Renal pelvis (tissue), 1 donor: ENCODE measurements at regions not wholly inside any gene's neighbourhood (a gene's known extent, or its start where the extent isn't known, plus 50 kb on each side); places are given as distances from the start of the nearest gene placed in this dataset.
"Not testable (repeated sequence)": the region's sequence is repeated elsewhere in the genome, so short reads cannot be mapped to it uniquely, and the experiment has no call there.

Source experiments
- DNase-seq: peaks from one replicate; pipeline ENCODE4 v3.0.0-alpha.2; 2013

DNA sequence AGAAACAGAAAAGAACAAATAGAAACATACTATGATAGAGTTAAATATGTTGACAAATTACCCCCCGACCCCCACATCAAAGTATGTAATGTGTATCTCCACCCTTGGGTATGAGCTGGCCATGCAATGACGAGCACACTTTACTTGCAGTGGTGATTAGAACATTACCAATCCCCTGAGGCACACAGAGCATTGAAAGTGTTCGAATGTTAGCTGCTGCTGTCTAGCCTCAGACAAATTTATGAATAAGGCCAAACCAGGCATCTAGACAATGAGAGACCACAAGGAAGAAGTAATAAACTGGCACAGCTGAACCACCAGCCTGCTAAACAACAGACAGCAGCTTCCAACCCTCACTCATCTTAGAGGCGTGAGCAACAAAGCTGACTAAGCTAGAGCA, 380.5 kb downstream of the DSEL start:
- no peak for DNase-seq

DNA sequence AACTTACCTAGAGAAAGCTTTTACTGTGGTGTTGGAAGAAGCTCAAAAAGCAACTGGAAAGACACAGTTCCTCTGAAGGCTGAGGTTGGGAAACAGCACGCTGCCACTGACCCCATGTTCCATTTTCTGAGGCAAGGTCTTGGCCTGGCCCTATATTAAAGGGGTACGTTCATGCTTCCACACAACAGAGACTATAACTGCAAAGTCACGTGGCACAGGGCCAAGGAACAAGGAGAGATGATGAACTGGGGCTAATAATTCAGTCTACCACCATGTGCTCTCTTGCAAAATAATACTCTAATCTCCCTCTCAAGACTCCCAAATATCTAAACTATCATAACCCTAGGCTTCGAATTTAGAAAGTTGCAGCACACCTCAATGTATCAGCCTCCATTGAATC, 381.6 kb downstream of the DSEL start:
- DNase-seq, result no peak

DNA sequence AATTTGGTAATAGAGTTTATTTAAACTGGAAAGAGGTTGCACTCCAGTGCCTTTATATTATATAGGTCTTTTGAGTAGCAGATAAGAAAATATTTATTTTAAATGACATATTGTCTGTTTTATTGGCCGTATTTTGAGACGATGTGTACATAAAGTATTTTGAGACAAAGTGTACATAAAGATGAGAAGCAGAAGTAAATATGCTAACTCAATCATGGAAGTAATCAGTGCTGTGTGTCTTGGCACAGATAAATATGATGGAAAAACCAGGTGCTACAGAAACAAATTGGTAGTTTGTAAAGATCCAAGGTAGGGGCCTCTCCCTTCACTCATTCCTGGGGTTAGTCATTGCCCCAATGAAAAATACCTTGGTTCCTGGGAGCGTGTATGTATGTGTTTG, 382.9 kb downstream of the DSEL start:
- DNase-seq, result no peak

DNA sequence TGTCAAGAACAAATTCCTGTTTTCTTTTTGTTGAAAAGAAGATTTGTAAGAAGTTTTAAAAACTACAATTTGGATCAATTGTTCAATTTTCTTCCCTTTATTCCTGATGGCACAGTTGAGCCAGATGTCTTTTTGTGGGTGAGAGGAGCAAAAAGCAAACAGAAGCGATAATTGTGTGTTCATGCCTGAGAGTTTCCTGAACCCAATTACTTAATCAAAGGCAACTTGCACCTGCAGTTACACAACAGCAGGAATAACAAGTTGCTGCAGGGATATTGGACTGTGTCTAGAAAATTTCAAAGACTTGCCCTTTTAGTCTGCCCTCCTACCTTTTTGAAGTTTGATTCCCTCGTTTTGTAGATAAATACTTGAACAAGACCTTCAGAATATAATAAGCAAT, 383.6 kb downstream of the DSEL start:
- no peak for DNase-seq

DNA sequence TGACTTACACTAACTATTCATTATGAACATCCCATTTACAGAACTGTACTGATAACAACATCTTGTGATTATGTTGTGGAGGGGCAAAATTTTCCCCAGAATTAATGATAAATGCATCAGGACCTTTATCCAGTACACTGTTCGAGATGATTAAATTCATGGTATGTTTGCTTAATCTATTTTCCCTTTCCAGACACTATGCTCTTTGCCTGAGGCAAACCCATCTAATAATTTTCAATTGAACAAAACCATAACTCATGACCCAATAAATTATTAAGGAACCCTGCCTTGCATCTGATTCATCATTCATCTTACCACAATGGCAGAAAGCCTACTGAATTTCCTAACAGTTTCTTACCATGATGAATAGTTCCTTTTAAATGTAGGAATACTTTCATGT, 385.0 kb downstream of the DSEL start:
- no peak for DNase-seq

DNA sequence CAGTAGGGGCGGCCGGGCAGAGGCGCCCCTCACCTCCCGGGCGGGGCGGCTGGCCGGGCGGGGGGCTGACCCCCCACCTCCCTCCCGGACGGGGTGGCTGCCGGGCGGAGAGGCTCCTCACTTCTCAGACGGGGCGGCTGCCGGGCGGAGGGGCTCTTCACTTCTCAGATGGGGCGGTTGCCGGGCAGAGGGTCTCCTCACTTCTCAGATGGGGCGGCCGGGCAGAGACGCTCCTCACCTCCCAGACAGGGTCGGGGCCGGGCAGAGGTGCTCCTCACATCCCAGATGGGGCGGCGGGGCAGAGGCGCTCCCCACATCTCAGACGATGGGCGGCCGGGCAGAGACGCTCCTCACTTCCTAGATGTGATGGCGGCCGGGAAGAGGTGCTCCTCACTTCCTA, 389.8 kb downstream of the DSEL start:
- DNase-seq, result not testable (repeated sequence)

DNA sequence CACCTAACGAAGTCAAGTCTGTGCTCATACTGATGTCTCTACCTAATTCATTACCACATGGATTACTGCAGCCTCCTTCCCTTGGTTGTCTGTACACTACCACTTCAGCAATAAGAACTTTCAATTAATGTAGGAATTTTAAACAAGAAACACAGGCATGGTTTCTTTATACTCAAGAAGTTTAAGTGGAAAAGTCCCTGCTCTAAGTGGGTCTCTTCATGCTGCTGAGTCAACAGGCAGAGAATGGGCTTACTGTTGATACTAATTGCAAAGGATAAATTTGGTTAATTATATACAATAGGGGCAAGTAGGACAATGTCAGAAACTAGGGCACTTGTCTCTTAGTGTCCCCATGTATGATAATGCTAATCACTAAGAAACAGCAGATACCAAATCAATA, 392.6 kb downstream of the DSEL start:
- DNase-seq, result no peak

DNA sequence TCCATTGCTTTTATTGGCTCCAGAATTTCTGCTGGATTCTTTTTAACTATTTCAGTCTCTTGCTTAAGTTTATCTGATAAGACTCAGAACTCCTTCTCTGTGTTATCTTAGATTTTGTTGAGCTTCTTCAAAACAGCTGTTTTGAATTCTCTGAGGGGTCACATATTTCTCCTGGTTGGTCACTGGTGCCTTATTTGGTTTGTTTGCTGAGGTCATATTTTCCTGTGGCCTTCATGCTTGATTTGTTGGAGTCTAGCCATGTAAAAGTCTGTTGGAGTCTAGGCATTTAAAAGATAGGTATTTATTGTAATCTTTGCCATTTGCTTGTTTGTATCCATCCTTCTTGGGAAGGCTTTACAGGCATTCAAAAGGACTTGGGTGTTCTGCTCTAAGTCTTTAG, 398.7 kb downstream of the DSEL start:
- DNase-seq, result no peak

DNA sequence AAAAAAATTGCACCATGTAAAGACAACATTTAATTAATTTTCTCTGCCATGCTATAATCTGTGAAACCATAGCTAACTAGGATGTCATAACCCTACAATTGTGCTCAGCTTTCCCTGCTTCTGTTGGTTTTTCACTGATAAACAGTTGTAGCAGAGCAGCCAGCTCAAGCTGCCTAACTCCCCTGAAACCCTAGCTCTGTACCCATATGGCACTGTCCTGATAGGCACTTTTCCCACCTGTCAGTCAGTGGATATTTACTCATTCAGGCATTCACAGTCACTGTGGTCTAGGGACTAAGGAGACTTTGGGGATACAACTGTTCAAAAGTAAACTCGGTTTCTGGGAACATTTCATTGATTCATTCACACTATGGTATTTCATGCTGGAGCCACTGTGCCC, 407.0 kb downstream of the DSEL start:
- no peak for DNase-seq

DNA sequence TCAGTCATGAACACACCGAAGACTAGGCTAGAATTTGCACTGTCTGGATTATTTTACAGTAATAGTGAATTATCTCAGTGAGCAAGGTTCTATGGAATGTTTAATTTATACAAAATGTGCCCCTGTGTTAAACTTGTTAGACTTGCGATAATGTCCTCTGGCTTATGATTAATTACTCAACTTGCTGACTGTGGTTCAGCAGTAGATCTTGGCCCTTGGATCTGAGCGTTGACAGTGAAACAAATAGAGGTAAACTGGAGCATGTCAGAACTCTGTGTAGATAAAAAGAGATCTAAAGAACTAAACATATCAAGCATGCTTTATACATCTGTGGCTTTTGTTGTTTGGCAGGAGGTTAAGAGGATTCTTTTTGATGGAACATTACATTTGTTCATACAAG, 407.6 kb downstream of the DSEL start:
- no peak for DNase-seq

DNA sequence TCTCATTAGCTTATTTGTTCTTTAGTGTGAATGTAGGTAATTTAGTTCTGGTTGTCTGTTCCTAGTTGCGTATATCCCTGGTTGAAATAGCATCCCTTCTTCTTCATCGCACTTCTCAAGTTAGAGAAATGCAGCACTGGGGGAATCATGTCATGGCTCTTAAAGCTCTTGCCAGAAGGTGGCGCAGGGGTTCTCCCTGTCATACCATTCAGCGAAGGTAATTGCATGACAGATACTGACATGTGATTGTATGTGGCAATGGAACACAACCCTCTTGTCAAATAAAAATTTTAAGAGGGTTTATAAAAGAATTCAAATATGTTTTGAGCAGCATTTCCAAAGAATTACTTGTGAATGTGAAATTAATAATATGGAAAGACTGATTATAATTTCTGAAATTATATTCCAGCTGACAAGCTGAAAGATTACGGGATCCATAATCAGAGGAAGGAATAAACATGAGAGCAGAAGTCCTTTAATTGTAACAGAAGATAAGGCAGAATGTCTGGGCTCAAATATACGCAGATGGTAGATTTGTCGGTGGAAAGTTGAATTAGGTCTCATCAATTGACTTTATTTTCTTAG, 411.7 kb downstream of the DSEL start:
- peak; percentile 41 for DNase-seq

DNA sequence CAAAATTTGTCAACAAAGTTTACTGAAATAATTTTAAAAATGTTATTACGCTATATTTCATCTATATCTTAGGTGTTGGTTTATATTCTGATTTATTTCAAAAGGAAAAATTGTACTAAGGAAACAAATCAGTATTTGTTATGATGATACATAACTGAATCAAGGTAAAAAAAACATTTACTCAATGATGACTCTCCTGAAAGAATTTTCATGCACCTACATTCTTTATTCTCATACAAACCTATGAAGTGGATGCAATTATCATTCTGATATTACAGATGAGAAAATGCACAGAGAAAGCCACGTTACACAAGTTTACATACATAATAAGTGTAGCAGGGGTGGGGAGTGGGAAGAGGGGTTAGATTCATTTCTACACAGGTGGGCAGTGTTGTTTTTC, 422.4 kb downstream of the DSEL start:
- no peak for DNase-seq

DNA sequence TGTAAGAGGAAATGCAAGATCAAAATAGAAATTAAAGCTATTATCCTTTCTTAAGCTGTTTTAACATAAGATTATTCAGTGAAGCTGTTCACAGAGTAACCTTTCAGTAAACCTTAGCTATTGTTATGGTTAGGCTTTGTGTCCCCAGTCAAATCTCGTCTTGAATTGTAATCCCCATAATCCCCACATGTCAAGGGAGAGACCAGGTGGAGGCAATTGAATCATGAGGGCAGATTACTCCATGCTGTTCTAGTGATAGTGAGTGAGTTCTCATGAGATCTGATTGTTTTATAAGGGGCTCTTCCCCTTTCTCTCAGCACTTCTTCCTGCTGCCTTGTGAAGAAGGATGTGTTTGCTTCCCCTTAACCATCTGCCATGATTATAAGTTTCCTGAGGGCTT, 424.4 kb downstream of the DSEL start:
- DNase-seq, result no peak

DNA sequence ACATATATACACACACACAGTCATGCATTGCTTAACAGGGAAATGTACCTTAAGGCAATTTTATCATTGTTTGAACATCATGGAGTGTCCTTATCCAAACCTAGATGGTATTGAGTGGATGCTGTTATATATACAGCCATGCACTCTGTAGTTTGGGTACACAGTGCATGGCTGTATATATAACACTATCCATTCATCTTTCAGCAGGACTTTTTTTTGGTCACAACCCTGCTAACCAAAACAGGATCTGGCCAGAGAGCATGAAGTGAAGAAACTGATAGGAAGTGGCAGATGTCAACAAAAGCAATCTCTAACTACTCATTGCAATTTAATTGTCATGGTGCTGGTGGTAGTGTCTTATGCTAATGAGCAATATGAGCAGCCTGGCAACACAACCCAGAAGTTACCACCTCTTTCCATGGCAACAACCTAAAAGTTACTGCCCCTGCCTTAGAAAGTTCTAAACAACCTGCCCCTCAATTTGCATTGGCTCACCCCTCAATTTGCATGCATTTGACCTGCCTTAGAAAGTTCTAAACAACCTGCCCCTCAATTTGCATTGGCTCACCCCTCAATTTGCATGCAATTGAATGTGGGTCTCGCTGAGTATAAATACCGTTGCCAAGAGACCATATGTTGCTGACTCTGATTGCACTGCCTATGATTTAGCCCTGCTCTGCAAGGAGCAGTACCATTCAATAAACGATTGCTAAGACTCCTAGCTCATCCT, 434.9 kb downstream of the DSEL start:
- no peak for DNase-seq

DNA sequence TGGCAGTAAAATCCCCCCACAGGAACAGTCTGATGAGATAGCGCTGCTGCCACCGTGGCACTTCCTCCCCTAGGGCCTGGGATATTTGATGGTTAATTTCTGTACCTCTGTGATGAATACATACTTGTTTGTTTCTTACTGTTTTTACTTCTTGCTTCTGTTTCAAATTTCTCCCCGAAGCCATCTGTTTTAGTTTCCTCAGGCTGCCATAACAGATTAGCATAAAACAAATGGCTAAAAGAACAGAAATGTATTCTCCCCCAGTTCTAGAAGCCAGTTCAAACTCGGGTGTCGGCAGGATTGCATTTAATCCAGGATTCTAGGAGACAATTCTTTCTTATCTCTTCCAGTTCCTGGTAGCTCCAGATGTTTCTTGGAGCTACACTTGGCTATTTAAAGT, 435.9 kb downstream of the DSEL start:
- DNase-seq, result no peak

DNA sequence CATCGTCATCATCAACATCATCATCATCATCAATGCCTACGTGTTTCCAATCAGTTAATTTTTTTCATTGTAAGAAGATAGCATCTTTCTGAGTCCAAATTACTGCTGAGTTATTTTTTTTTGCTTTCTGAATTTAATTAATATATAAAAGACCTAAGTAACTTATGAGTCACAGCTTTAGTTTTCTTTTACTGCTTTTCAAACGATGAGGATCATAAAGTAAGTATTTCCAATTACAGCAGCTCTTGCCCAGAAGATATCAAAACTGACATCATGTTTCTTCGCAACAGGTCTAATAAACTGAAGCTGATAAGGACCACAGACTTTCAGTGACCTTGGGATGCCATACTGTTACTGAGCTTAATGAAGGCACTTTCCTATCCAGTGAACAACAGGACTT, 442.2 kb downstream of the DSEL start:
- no peak for DNase-seq

DNA sequence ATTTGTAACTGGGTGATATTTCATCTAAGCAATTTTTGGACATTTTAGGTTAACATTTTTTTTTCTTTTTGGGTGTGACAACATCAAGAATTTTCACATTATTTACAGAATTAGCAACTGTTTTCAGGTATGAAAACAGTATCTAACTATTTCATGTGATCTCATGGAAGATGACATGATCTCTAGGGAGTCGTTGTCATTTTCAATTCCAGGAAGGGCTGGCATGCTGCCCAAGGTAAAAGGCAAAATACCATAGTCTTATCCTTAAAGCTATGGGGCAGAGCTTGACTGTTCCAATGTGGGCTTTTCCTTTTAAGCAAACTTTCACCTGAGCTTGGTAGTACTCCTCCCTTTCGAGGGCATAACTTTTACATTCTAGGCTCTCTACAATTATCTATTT, 443.7 kb downstream of the DSEL start:
- no peak for DNase-seq

DNA sequence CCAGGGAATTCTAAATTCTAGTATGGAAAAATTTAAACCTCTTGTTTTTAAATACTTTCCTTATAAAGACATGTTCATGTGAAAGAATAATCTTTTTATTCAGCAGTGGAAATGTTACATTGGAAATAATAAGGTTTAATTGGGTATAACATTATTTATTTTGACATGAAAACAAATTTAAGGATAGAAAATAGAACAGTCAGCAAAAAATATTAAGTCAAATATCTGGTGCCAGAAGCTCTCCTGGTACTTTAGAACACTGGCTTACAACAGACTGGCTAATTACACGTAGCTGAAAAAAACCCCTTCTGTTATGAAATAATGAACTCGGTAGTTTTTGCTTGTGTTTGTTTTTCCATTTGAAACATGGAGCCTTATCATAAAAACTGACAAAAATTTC, 447.9 kb downstream of the DSEL start:
- no peak for DNase-seq

DNA sequence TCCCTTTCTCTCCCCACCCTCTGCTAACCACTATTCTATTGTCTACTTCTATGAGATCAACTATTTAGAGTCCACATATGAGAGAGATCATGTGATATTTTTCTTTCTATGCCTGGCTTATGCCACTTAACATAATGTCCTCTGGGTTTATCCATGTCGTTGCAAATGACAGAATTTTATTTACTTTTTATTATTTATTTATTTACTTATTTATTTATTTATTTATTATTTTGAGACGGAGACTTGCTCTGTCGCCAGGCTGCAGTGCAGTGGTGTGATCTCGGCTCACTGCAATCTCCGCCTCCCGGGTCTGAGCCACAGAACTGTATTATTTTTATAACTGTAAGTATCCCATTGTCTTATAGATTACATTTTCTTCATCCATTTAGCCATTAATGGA, 443.4 kb upstream of the CDH19 start:
- no peak for DNase-seq

DNA sequence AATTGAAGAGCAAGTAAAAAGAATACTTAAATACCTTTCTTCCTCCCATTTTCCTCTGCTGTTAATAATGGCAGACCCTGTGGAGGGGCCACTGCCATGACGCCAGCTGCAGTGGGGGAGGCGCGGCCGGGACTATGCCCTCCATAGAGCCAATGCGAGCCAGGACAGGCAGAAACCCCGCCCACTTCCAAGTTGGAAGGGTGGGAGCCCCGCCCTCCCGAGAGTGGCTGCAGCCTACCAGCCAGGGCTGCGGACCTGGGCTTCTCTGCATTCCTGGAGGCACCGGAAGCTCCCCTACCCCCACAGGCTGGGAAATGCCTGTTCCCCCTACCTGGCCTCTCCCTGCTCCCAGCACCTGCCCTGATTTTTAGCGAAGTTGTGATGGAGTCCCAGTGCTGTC, 439.4 kb upstream of the CDH19 start:
- no peak for DNase-seq

DNA sequence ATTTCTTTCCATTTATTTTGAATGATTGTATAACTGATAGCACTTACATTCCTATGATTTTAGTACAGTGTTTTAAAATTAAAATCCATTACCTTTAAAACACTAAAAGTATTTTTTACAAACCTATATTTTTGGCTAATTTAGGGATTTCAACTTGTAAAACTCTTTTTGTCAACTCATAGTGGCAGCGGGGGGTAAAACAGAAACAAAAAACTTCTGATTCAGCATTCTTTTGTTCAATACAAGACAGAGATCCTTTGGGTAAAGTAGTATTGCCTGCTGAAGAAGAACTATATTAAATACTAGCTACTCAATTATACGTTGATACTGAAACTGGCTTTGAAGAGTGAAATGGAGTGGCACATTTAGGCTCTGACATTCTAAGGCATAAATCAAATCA, 437.4 kb upstream of the CDH19 start:
- DNase-seq, result no peak

DNA sequence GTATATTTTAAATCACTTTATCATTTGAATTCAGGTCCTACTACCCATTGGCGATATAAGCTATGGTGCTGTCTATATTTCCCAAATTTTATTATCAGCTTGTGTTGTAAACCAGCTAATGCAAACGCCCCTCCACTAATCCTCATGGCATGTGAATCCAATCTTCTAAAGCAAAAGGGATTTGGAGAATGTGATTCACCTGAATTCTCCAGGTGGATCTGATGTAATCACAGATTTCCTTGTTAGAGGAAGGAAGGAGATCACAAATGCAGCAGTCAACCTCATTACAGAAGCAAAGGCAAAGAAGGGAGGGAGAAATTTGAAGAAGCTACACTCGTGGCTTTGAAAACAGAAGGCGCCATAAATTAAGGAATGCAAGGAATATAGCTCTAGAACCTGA, 431.1 kb upstream of the CDH19 start:
- DNase-seq, result no peak

DNA sequence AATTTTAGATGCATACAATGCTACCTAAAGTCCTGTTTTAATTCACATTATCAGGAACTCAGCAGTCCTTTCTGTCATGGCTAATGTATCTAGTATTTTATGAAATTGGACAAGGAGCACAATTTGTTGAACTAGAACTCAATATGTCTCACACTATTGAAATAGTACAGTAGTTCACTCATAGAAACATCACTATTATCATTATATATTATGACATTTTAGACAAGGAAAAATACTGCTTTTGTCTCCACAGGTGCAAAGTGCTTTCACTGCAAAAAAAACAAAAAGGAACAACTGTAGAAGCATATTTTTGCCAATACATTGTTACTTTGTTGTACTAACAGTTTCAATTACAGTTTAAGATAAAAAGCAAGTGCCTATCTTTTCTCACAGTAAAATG, 419.2 kb upstream of the CDH19 start:
- DNase-seq, result no peak

DNA sequence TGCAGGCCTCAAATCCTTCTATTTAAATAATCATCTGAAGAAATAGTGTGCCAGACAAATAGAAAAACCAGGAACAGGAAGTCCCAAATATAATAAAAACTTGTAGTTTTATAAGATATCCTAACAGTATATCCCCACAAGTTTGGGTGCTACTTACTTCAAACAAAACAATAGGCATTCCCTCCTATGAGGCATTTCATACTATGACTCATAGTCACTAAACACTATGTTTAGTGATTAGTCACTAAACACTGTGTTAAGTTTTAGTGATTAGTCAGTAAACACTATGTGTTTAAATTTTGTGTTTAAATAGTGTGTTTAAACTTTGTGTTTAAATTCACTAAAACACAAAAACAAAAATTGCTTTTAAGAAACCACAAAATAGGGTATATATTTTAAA, 407.0 kb upstream of the CDH19 start:
- no peak for DNase-seq
